GM12891 (cell line): ENCODE measurements at regions not wholly inside any gene's neighbourhood (a gene's known extent, or its start where the extent isn't known, plus 50 kb on each side); places are given as distances from the start of the nearest gene placed in this dataset.

Experiments used
- POLR2AphosphoS5 ChIP-seq: IDR thresholded peaks from 2 replicates; pipeline ENCODE4 v1.6.1; 2011; ENCODE audit warnings: low read depth, low read length, control low read depth
- TAF1 ChIP-seq: IDR thresholded peaks from 2 replicates; pipeline ENCODE4 v1.6.1; 2011; ENCODE audit warnings: low read depth, low read length, control low read depth

GRCh38 chr17:13140750-13141149, 122.9 kb upstream of the ELAC2 start:
- no peak for TF ChIP-seq TAF1
- no peak for TF ChIP-seq POLR2AphosphoS5
